ENCODE measurements at regions not wholly inside any gene's neighbourhood (a gene's known extent, or its start where the extent isn't known, plus 50 kb on each side); places are given as distances from the start of the nearest gene placed in this dataset.

DNA sequence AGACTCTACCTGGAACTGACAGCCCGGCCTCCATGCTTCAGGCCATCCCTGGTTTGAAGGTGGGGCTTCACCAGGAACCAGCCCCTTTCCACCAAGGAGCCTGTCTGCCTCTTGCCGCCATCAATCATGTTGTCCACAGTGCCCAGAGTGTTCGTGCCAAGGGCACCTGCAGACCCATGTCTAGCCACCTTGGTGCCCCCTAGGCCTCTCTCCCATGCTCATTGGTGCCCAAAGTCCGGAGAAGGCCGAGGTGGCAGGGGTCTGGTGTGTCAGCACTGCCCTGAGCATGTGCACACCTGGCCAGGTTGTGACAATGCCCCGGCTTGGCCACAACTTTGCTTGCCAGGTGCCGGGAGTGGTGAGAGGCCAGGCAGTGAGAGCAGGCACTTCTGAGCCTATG, 114.8 kb downstream of the COPS8 start:
- no peak for TF ChIP-seq POLR2A (IDR thresholded peaks at IDR 0.05)
- TF ChIP-seq, protein P1, sequence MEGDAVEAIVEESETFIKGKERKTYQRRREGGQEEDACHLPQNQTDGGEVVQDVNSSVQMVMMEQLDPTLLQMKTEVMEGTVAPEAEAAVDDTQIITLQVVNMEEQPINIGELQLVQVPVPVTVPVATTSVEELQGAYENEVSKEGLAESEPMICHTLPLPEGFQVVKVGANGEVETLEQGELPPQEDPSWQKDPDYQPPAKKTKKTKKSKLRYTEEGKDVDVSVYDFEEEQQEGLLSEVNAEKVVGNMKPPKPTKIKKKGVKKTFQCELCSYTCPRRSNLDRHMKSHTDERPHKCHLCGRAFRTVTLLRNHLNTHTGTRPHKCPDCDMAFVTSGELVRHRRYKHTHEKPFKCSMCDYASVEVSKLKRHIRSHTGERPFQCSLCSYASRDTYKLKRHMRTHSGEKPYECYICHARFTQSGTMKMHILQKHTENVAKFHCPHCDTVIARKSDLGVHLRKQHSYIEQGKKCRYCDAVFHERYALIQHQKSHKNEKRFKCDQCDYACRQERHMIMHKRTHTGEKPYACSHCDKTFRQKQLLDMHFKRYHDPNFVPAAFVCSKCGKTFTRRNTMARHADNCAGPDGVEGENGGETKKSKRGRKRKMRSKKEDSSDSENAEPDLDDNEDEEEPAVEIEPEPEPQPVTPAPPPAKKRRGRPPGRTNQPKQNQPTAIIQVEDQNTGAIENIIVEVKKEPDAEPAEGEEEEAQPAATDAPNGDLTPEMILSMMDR (IDR thresholded peaks at IDR 0.05), result no peak
